OCI-LY3 (cell line): ENCODE measurements at regions not wholly inside any gene's neighbourhood (a gene's known extent, or its start where the extent isn't known, plus 50 kb on each side); places are given as distances from the start of the nearest gene placed in this dataset.

Experiments
- H2AFZ ChIP-seq: fragments of 200-600, 300-600 bp; shearing (Covaris generic); 2 replicates; pipeline ENCODE4 v1.6.0; 2014; ENCODE audit warnings: antibody characterized with exemption, low read depth, low read length
- H3K27ac ChIP-seq: fragments of 200-600, 300-600 bp; sonication (generic); 2 replicates; pipeline ENCODE4 v1.5.1; 2014; ENCODE audit warnings: mild to moderate bottlenecking, low read length, moderate library complexity, mixed read lengths
- H3K27me3 ChIP-seq: fragments of 200-600, 300-600 bp; sonication (generic); 2 replicates; pipeline ENCODE4 v1.6.1; 2014; ENCODE audit warnings: low read depth, low read length, mixed read lengths
- H3K36me3 ChIP-seq: fragments of 200-600, 300-600 bp; sonication (generic); replicated peaks from 2 replicates; pipeline ENCODE3; 2014; ENCODE audit warnings: low read depth, low read length, mixed read lengths
- H3K4me1 ChIP-seq: fragments of 300-600, 200-600 bp; sonication (generic); 2 replicates; pipeline ENCODE4 v1.6.1; 2014; ENCODE audit warnings: low read length, mixed read lengths
- H3K4me2 ChIP-seq: fragments of 200-600, 300-600 bp; sonication (generic); 2 replicates; pipeline ENCODE4 v1.6.1; 2014; ENCODE audit warnings: low read length, mixed read lengths
- H3K4me3 ChIP-seq: fragments of 300-600, 200-600 bp; sonication (generic); 2 replicates; pipeline ENCODE4 v1.5.1; 2014; ENCODE audit warnings: antibody characterized with exemption, mild to moderate bottlenecking, low read length, moderate library complexity
- H3K79me2 ChIP-seq: fragments of 300-600, 200-600 bp; shearing (Covaris generic); 2 replicates; pipeline ENCODE4 v1.6.1; 2014; ENCODE audit warnings: mild to moderate bottlenecking, low read length, mixed read lengths
- H3K9ac ChIP-seq: fragments of 300-600, 200-600 bp; shearing (Covaris generic); 2 replicates; pipeline ENCODE4 v1.6.0; 2014; ENCODE audit warnings: mild to moderate bottlenecking, low read length, moderate library complexity
- H3K9me3 ChIP-seq: fragments of 200-600, 300-600 bp; shearing (Covaris generic); 2 replicates; pipeline ENCODE4 v1.6.1; 2014; ENCODE audit warnings: low read length, mixed read lengths; ENCODE audit not compliant: insufficient read depth
- H4K20me1 ChIP-seq: fragments of 200-600, 300-600 bp; sonication (generic); 2 replicates; pipeline ENCODE4 v1.6.1; 2016; ENCODE audit warnings: low read length, mixed read lengths; ENCODE audit not compliant: insufficient read depth
- EZH2phosphoT487 ChIP-seq: fragments of 200-600 bp; shearing (Covaris generic); IDR thresholded peaks from 2 replicates; pipeline ENCODE4 v1.6.1; 2018; ENCODE audit warnings: antibody characterized with exemption, mixed run types, low read depth
- TF ChIP-seq, protein P1 (sequence below): fragments of 200-600, 300-600 bp; sonication (generic); IDR thresholded peaks from 2 replicates; pipeline ENCODE4 v1.5.1; 2014; ENCODE audit warnings: antibody characterized with exemption, low read length, low read depth

GRCh38 chr3:72579581-72580245 lies 268.5 kb downstream of the SHQ1 start:
- Histone ChIP-seq H2AFZ (no peak overlapping the region), H4K20me1 (no peaks in the 10 kb centered on the region), H3K4me1 (peaks cover 10% of the 10 kb centered on the region), H3K9ac (no peak overlapping the region), H3K4me2 (no peak overlapping the region), H3K9me3 (no peaks in the 10 kb centered on the region), H3K27me3 (peaks cover 56% of the 10 kb centered on the region), H3K79me2 (no peaks in the 10 kb centered on the region), H3K4me3 (no peak overlapping the region), H3K36me3 (no peaks in the 10 kb centered on the region), H3K27ac (no peak overlapping the region)
- TF ChIP-seq, protein P1, sequence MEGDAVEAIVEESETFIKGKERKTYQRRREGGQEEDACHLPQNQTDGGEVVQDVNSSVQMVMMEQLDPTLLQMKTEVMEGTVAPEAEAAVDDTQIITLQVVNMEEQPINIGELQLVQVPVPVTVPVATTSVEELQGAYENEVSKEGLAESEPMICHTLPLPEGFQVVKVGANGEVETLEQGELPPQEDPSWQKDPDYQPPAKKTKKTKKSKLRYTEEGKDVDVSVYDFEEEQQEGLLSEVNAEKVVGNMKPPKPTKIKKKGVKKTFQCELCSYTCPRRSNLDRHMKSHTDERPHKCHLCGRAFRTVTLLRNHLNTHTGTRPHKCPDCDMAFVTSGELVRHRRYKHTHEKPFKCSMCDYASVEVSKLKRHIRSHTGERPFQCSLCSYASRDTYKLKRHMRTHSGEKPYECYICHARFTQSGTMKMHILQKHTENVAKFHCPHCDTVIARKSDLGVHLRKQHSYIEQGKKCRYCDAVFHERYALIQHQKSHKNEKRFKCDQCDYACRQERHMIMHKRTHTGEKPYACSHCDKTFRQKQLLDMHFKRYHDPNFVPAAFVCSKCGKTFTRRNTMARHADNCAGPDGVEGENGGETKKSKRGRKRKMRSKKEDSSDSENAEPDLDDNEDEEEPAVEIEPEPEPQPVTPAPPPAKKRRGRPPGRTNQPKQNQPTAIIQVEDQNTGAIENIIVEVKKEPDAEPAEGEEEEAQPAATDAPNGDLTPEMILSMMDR, result no peak
- no peak for TF ChIP-seq EZH2phosphoT487

DNA sequence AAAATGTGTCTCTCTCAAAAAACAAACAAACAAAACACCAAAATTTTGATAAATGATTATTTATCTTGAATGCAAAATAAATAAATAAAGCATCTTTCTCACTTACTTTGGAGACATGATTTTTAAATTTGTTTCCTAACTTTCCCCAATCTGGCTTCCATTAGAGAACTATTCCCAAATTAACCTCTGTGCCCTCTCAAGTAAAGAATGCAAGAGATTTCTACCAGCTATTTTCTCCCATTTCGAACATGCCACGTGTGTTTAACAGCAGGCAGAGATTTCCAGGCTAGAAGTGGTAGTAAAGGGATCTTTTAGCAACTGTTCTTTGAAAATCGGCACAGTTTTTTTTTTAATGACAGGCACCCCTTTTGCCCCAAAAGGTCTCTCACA lies 269.1 kb downstream of the SHQ1 start:
- no peak for TF ChIP-seq EZH2phosphoT487
- TF ChIP-seq, protein P1, result no peak
- no peak overlapping the region for H2AFZ ChIP-seq
- H3K79me2 ChIP-seq, result no peaks in the 10 kb centered on the region

GRCh38 chr3:72577190-72577589 lies 271.1 kb downstream of the SHQ1 start:
- H3K27ac ChIP-seq, result no peak overlapping the region
- no peaks in the 10 kb centered on the region for H4K20me1 ChIP-seq
- H3K27me3 ChIP-seq, result peaks cover 39% of the 10 kb centered on the region
- H2AFZ ChIP-seq, result no peak overlapping the region
- no peak overlapping the region for H3K9ac ChIP-seq
- H3K4me2 ChIP-seq, result no peak overlapping the region
- no peaks in the 10 kb centered on the region for H3K36me3 ChIP-seq
- H3K79me2 ChIP-seq, result no peaks in the 10 kb centered on the region
- peaks cover 3% of the 10 kb centered on the region for H3K4me1 ChIP-seq
- no peaks in the 10 kb centered on the region for H3K9me3 ChIP-seq
- H3K4me3 ChIP-seq, result no peak overlapping the region
- no peak for TF ChIP-seq EZH2phosphoT487
- TF ChIP-seq, protein P1, result no peak

More for the DNA sequence above, 269.1 kb downstream of the SHQ1 start:
- no peaks in the 10 kb centered on the region for H3K9me3 ChIP-seq
- H3K4me2 ChIP-seq, result no peak overlapping the region
- no peak overlapping the region for H3K9ac ChIP-seq
- no peaks in the 10 kb centered on the region for H3K36me3 ChIP-seq
- H3K27ac ChIP-seq, result no peak overlapping the region
- H3K4me3 ChIP-seq, result no peak overlapping the region
- no peaks in the 10 kb centered on the region for H4K20me1 ChIP-seq
- peaks cover 51% of the 10 kb centered on the region for H3K27me3 ChIP-seq
- peaks cover 9% of the 10 kb centered on the region for H3K4me1 ChIP-seq

DNA sequence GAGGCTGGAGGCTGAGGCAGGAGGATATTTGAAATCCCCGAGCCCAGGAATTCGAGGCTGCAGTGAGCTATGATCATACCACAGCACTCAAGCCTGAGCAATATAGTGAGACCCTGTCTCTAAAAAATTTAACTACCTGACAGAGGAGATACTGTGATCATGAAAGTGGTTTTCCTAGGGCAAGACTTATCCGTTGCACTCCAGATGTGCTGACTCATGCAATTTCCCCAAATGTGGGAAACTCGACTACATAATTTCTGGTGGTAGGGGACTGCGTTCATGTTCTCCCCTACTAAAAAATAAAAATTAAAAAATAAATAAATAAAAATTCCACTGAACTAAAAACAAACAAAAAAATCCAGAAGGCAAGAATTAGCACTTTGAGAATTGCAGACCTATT lies 271.7 kb downstream of the SHQ1 start:
- Histone ChIP-seq H3K4me2 (no peak overlapping the region), H2AFZ (no peak overlapping the region), H3K27ac (no peak overlapping the region), H4K20me1 (no peaks in the 10 kb centered on the region), H3K36me3 (no peaks in the 10 kb centered on the region), H3K4me3 (no peak overlapping the region), H3K27me3 (peaks cover 33% of the 10 kb centered on the region), H3K9ac (no peak overlapping the region), H3K9me3 (no peaks in the 10 kb centered on the region), H3K79me2 (no peaks in the 10 kb centered on the region), H3K4me1 (no peaks in the 10 kb centered on the region)
- TF ChIP-seq, protein P1, result no peak
- no peak for TF ChIP-seq EZH2phosphoT487
